ENCODE measurements at regions not wholly inside any gene's neighbourhood (a gene's known extent, or its start where the extent isn't known, plus 50 kb on each side); places are given as distances from the start of the nearest gene placed in this dataset.

GRCh38 chr10:6888434-6888833 is 308.4 kb upstream of the PRKCQ start:
- DNase-seq (ENCODE audit: extremely low read depth in 1 of 2, low read depth in 1 of 2): no peak

- DNase-seq (ENCODE audit: extremely low read depth in 1 of 2, low read depth in 1 of 2): no peak
Measured at GRCh38 chr10:6885284-6885683, 305.2 kb upstream of the PRKCQ start.

DNA sequence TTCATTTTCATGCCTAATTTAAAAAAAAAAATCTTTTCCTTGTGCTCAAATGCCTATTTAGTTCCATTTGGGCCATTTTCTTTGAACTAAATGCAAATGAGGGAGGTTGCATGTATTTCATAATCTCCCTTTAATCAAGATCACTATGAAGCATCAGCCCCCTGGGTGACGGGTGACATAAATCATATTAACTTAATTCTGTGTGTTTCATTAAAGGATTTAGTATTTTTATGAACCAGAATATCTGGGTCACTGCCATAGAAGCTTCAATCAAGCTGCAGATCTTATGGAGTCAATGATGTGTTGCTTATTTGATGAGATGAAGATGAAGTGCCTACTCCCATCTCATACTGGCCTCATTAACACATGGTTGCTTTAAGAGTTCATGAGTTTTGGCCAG is 301.9 kb upstream of the PRKCQ start:
- no peak for DNase-seq (ENCODE audit: extremely low read depth in 1 of 2, low read depth in 1 of 2)

DNA sequence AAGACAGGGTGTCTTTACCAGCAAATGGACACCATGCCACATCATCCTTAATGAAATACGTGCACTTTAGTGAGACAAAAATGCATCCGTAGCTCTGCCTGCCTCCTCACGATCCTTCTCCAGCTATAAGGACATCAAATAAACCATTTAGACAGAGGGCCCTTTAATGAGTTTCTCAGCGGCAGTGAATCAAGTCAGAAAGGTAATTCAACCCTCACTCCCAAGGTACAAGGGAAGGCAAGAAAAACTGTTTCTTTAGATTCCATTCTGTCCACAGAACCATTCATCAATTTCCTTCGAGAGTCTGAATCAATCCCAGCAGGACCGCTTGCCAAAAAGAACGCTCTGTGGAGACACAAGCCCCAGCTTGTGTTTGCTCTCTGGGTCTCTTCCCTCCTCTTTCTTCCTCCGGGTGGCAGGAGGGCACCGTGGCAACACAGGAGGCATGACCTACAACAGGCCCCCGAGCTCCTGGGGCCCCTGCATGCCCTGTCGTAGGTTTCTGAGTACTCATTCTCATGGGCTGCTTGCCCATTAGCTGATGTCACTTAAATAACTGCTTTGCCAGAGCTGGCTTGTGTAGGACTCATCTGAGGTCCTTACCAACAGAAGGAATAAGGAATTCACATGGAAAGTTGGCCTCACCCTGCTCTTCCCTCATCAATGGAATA is 297.8 kb upstream of the PRKCQ start:
- no peak for DNase-seq (ENCODE audit: extremely low read depth in 1 of 2, low read depth in 1 of 2)

GRCh38 chr10:6877336-6877721 is 297.3 kb upstream of the PRKCQ start:
- DNase-seq (ENCODE audit: extremely low read depth in 1 of 2, low read depth in 1 of 2): no peak

DNA sequence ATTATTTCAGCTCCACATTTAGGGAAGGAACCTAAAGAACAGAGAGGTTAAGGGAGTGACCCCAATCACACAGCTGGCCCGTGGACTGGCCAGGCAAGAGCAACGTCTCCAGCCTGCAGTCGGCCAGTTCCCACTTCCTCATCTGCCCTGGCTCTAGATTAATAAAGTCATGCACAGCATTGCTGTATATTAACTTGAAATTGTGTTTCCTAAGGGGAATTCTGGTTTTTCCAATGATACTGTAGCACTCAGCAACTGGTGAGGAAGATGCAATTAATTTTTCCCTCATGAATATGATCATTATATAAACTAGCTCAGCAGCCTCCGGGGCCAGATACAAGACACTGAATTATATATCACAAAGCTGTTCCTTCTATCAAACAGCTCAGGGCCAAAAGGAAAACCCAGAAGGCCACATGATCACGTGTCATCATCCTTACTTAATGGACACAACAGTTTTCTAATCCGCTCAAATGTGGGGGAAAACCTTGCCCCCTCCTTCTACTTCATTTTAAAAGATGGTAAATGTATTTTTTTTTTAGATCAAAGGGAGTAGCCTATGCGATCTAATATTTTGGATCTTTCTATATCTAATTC is 295.3 kb upstream of the PRKCQ start:
- no peak for DNase-seq (ENCODE audit: extremely low read depth in 1 of 2, low read depth in 1 of 2)

DNA sequence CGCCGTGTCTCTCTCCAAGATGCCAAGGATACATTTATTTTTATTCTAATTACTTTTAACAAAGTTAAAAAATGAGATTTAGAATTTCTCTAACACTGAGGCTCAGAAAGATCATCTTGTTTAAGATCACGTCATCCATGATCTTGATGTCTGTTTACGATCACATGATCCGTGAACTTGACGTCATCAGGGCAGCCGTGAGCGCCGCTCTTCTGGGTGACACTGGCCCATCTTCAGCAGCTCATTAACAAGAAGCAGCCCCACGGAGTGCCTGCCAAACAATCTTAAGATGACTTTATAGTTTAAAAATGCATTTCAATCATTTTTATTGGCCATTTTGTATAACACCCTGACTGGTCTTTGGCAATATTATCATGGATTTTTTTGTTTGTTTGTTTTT is 291.1 kb upstream of the PRKCQ start:
- no peak for DNase-seq (ENCODE audit: extremely low read depth in 1 of 2, low read depth in 1 of 2)

- DNase-seq (ENCODE audit: extremely low read depth in 1 of 2, low read depth in 1 of 2): no peak
Measured at GRCh38 chr10:6868036-6868725, 288.1 kb upstream of the PRKCQ start.

DNA sequence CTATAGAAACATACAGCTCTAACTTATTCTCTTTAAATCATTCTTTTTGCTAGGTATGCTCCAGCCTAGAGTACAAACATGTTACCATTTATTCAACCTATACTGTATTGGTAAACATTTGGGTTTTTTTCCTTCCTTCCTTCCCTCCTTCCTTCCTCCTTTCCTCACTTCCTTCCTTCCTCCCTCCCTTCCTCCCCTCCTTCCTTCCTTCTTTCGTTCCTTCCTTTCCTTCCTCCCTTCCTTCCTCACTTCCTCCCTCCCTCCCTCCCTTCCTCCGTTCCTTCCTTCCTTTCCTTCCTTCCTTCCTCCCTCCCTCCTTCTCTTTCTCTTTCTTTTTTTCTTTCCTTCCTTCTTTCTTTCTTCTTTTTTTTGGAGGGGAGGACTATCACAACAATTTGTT is 286.7 kb upstream of the PRKCQ start:
- no peak for DNase-seq (ENCODE audit: extremely low read depth in 1 of 2, low read depth in 1 of 2)

- DNase-seq (ENCODE audit: extremely low read depth in 1 of 2, low read depth in 1 of 2): no peak
Measured at GRCh38 chr10:6864142-6864541, 284.1 kb upstream of the PRKCQ start.

GRCh38 chr10:6863381-6863780 is 283.3 kb upstream of the PRKCQ start:
- no peak for DNase-seq (ENCODE audit: extremely low read depth in 1 of 2, low read depth in 1 of 2)

DNA sequence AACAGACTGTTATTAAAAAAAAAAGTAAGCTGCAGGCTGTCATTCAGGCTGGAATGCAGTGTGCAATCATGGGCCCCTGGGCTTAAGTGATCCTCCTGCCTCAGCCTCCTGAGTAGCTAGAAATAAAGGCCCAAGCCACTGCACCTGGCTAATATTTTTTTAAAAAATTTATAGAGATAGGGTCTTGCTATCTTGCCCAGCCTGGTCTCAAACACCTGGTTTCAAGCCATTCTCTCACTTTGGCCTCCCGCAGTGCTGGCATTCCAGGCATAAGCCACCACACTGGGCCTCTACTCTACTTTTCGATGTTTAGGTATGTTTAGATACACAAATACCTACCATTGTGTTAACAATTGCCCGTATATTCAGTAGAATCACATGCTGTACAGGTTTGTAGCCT is 270.4 kb upstream of the PRKCQ start:
- no peak for DNase-seq (ENCODE audit: extremely low read depth in 1 of 2, low read depth in 1 of 2)

DNA sequence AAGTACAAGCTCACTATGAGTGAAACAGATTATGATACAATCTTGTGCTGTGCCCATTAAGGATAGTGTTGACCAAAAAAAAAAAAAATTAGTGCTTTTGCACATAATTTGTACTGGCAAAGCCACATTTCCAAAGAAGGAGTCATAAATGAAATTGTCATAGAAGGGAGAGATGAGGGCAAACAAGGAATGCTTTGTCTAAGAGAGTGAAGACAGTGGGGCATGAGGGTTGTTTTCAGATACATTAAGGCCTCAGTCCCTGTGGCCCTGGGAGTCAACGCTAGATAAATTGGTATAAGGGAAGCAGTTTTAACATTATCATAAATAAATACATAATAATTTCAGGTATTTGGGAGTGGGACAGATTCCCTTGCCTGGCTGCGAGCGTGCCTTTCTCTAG is 267.5 kb upstream of the PRKCQ start:
- DNase-seq (ENCODE audit: extremely low read depth in 1 of 2, low read depth in 1 of 2): no peak

DNA sequence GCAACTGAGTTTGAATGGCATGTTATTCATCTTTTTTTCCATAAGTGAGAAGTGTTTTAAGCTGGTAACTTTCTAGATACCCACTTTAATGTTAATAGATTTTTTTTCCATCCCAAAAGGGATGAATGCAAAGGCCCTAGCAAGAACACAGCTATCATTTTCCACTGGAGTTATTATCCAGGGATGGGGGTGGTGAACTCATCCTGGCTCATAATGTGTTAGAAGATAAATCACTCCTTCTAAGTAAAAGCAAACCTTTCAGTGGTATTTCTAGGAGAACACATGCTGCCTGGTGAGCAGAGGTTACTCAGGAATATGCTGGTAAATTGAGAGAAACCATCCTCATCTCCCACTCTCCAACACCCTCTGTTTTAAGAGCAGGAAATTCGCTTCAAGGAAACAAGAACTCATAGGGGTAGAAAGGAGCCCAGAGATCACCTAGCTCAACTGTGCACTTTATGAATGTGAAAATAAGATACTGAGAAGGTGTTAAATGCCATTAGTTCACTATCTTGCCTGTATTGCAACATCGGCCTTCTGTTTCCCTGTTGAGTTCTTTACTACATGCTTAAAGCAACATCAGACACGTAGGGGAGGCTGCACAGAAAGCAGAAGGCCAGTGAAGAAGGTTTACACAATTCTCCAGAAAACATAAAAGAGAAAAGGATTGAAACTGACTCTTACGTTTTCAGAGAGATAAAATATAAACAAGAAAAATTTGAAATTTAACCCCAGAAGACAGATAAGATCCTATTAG is 264.0 kb upstream of the PRKCQ start:
- no peak for DNase-seq (ENCODE audit: extremely low read depth in 1 of 2, low read depth in 1 of 2)

DNA sequence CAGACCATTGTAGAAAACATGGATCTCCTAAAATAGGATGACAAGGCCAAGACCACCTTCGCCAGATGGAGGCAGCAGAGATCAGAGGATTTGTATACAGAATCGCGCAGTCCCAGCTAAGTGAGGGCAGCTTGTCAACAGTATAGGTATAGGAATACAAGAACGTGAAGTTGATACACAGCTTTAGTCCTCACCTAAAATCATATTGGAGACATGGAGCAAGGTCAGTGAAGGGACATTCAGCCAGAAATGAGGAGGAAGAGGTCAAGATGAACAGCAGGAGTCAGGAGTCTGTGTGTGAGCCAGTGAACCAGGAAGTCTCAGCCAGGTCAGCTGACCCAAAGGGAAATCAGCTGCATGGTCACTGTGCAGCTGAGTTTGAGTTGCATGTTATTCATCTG is 263.4 kb upstream of the PRKCQ start:
- DNase-seq (ENCODE audit: extremely low read depth in 1 of 2, low read depth in 1 of 2): no peak

GRCh38 chr10:6842722-6843121 is 262.6 kb upstream of the PRKCQ start:
- DNase-seq (ENCODE audit: extremely low read depth in 1 of 2, low read depth in 1 of 2): no peak

- no peak for DNase-seq (ENCODE audit: extremely low read depth in 1 of 2, low read depth in 1 of 2)
Measured at GRCh38 chr10:6841761-6842160, 261.7 kb upstream of the PRKCQ start.

DNA sequence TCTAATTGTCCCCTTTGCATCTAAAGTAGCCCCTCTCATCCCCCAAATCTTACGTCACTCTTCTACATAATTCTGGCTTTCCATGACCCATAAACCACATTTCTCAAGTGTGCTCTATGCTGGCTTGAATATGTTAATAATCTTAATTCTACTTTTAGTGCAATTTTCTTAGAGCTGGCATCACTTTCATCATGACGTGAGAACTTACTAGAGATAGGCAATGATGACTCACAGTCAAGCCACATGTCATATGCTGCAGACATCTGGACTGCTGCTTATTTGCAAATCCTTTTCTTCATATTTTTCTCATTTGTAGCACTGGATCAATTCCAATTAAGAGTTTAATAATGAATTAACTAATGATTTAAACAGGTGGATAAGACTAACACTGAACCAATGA is 260.7 kb upstream of the PRKCQ start:
- DNase-seq (ENCODE audit: extremely low read depth in 1 of 2, low read depth in 1 of 2): no peak

DNA sequence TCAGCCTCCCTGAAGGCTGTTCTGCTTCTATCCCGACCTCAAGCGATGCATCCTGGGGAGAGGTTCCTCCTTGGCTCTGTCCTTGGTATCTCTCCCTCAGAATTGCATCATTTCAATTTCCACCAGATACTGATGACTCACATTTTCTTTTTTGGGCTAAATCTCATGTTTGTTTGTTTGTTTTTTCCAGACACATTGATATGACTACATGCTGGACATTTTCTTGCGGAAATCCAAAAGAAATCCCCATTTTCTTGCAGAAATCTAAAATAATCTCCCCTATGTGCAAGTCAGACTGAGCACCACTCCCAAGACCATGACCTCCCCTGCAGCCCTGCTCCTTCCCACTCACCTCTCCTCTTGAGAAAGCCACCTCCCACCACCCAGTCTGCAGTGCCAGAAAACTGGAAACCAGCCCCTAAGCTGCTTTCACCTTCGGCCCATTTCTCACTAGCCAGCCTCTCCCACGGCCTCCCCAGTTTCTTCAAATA is 260.2 kb upstream of the PRKCQ start:
- DNase-seq (ENCODE audit: extremely low read depth in 1 of 2, low read depth in 1 of 2): no peak

- no peak for DNase-seq (ENCODE audit: extremely low read depth in 1 of 2, low read depth in 1 of 2)
Measured at GRCh38 chr10:6838118-6838517, 258.0 kb upstream of the PRKCQ start.

GRCh38 chr10:6833458-6834011 is 253.5 kb upstream of the PRKCQ start:
- no peak for DNase-seq (ENCODE audit: extremely low read depth in 1 of 2, low read depth in 1 of 2)

Data from activated CD8-positive, alpha-beta memory T cell treated with anti-CD3 and anti-CD28 coated beads for 1 hour (primary cell).